ENCODE measurements at regions not wholly inside any gene's neighbourhood (a gene's known extent, or its start where the extent isn't known, plus 50 kb on each side); places are given as distances from the start of the nearest gene placed in this dataset.

DNA sequence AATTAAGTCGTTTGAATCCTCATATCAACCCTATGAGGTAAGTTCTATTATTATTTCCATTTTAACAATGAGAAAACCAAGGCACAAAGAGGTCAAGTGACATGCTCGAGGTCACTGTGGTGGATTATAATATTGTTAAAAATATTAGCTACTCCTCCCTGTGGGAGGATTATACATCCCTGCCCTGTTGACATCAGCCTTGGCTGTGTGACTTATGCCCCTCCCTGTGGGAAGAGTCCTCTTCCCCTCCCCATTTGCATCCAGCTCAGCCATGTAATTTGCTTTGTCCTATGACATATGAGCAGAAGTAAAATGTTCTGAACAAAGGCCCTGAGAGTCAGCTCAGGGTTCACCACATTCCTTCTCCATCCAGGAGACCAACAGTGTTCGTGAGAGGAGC lies 152.7 kb upstream of the ZIC3 start:
- TF ChIP-seq, protein P1, sequence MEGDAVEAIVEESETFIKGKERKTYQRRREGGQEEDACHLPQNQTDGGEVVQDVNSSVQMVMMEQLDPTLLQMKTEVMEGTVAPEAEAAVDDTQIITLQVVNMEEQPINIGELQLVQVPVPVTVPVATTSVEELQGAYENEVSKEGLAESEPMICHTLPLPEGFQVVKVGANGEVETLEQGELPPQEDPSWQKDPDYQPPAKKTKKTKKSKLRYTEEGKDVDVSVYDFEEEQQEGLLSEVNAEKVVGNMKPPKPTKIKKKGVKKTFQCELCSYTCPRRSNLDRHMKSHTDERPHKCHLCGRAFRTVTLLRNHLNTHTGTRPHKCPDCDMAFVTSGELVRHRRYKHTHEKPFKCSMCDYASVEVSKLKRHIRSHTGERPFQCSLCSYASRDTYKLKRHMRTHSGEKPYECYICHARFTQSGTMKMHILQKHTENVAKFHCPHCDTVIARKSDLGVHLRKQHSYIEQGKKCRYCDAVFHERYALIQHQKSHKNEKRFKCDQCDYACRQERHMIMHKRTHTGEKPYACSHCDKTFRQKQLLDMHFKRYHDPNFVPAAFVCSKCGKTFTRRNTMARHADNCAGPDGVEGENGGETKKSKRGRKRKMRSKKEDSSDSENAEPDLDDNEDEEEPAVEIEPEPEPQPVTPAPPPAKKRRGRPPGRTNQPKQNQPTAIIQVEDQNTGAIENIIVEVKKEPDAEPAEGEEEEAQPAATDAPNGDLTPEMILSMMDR (IDR thresholded peaks at IDR 0.05): no peak
- no peak for TF ChIP-seq SIN3A (IDR thresholded peaks at IDR 0.05; ENCODE audit: borderline replicate concordance, insufficient read depth, low read depth, low read length)
- no peak for TF ChIP-seq POLR2AphosphoS5 (IDR thresholded peaks at IDR 0.05; ENCODE audit: low read depth, low read length)
- no peak for TF ChIP-seq REST (IDR thresholded peaks at IDR 0.05; ENCODE audit: insufficient read depth in 1 of 2, low read depth in 2 of 2, low read length in 1 of 2)
